ENCODE measurements at regions not wholly inside any gene's neighbourhood (a gene's known extent, or its start where the extent isn't known, plus 50 kb on each side); places are given as distances from the start of the nearest gene placed in this dataset.

- Histone ChIP-seq H3K79me2 (ENCODE audit: insufficient read depth, low read length) (no peaks in the 10 kb centered on the region), H3K27me3 (ENCODE audit: low read length) (no peaks in the 10 kb centered on the region), H4K20me1 (ENCODE audit: low read depth, low read length) (no peaks in the 10 kb centered on the region), H3K36me3 (ENCODE audit: low read length) (no peaks in the 10 kb centered on the region), H2AFZ (ENCODE audit: low read depth, low read length, severe bottlenecking) (no peak overlapping the region), H3K4me3 (ENCODE audit: insufficient read depth, low read length, poor library complexity, severe bottlenecking) (no peak overlapping the region), H3K9ac (ENCODE audit: low read length) (no peak overlapping the region), H3F3A (ENCODE audit: insufficient read depth) (no peaks in the 10 kb centered on the region), H3K4me2 (ENCODE audit: low read depth, low read length, poor library complexity, severe bottlenecking) (no peak overlapping the region), H3K9me3 (ENCODE audit: insufficient read depth, low read length) (no peaks in the 10 kb centered on the region), H3K9me2 (replicated peaks; ENCODE audit: insufficient read depth, low read length) (no peaks in the 10 kb centered on the region), H3K27ac (ENCODE audit: low read depth, low read length) (no peak overlapping the region)
- TF ChIP-seq, protein P1, sequence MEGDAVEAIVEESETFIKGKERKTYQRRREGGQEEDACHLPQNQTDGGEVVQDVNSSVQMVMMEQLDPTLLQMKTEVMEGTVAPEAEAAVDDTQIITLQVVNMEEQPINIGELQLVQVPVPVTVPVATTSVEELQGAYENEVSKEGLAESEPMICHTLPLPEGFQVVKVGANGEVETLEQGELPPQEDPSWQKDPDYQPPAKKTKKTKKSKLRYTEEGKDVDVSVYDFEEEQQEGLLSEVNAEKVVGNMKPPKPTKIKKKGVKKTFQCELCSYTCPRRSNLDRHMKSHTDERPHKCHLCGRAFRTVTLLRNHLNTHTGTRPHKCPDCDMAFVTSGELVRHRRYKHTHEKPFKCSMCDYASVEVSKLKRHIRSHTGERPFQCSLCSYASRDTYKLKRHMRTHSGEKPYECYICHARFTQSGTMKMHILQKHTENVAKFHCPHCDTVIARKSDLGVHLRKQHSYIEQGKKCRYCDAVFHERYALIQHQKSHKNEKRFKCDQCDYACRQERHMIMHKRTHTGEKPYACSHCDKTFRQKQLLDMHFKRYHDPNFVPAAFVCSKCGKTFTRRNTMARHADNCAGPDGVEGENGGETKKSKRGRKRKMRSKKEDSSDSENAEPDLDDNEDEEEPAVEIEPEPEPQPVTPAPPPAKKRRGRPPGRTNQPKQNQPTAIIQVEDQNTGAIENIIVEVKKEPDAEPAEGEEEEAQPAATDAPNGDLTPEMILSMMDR (IDR thresholded peaks at IDR 0.05; ENCODE audit: insufficient read depth, low read length, poor library complexity, severe bottlenecking) = no peak
- TF ChIP-seq EZH2phosphoT487 (conservative IDR thresholded peaks at IDR 0.05; ENCODE audit: low read length) = no peak
These were observed 852.8 kb upstream of the CELF2 start for GRCh38 chr10:10164848-10165247.

GRCh38 chr10:10165415-10165814 lies 852.3 kb upstream of the CELF2 start:
- Histone ChIP-seq H3K4me3 (ENCODE audit: insufficient read depth, low read length, poor library complexity, severe bottlenecking) (no peak overlapping the region), H3K9me3 (ENCODE audit: insufficient read depth, low read length) (no peaks in the 10 kb centered on the region), H3K79me2 (ENCODE audit: insufficient read depth, low read length) (no peaks in the 10 kb centered on the region), H3K27me3 (ENCODE audit: low read length) (no peaks in the 10 kb centered on the region), H2AFZ (ENCODE audit: low read depth, low read length, severe bottlenecking) (no peak overlapping the region), H4K20me1 (ENCODE audit: low read depth, low read length) (no peaks in the 10 kb centered on the region), H3K4me2 (ENCODE audit: low read depth, low read length, poor library complexity, severe bottlenecking) (no peak overlapping the region), H3K9ac (ENCODE audit: low read length) (no peak overlapping the region), H3K27ac (ENCODE audit: low read depth, low read length) (no peak overlapping the region), H3K36me3 (ENCODE audit: low read length) (no peaks in the 10 kb centered on the region), H3F3A (ENCODE audit: insufficient read depth) (no peaks in the 10 kb centered on the region), H3K9me2 (replicated peaks; ENCODE audit: insufficient read depth, low read length) (no peaks in the 10 kb centered on the region)
- TF ChIP-seq EZH2phosphoT487 (conservative IDR thresholded peaks at IDR 0.05; ENCODE audit: low read length) = no peak
- TF ChIP-seq, protein P1 (IDR thresholded peaks at IDR 0.05; ENCODE audit: insufficient read depth, low read length, poor library complexity, severe bottlenecking) = no peak

DNA sequence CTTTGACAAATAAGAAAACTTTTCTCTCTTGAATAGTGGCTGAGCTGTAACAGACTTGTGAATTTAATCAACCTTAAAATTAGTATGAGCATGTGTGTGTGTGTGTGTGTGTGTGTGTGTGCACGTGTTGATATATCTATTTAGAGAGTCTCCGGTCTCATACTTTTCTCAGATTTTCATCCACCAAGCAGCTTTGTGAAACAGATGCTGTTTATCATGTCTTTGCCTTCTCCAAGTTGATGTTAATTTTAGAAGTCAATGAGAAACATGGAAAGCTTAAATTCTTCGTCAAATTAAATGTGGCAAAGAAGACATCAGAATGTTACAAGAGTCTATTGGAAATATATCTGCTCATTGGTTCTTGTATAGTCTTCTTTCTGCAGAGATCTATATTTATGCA lies 839.2 kb upstream of the CELF2 start:
- no peaks in the 10 kb centered on the region for H3F3A ChIP-seq (ENCODE audit: insufficient read depth)
- H2AFZ ChIP-seq (ENCODE audit: low read depth, low read length, severe bottlenecking) = no peak overlapping the region
- no peak overlapping the region for H3K27ac ChIP-seq (ENCODE audit: low read depth, low read length)
- H3K9me3 ChIP-seq (ENCODE audit: insufficient read depth, low read length) = no peaks in the 10 kb centered on the region
- TF ChIP-seq, protein P1 (IDR thresholded peaks at IDR 0.05; ENCODE audit: insufficient read depth, low read length, poor library complexity, severe bottlenecking) = no peak
- TF ChIP-seq EZH2phosphoT487 (conservative IDR thresholded peaks at IDR 0.05; ENCODE audit: low read length) = no peak
- H3K36me3 ChIP-seq (ENCODE audit: low read length) = no peaks in the 10 kb centered on the region
- no peaks in the 10 kb centered on the region for H3K9me2 ChIP-seq (replicated peaks; ENCODE audit: insufficient read depth, low read length)
- H3K79me2 ChIP-seq (ENCODE audit: insufficient read depth, low read length) = no peaks in the 10 kb centered on the region
- no peak overlapping the region for H3K4me2 ChIP-seq (ENCODE audit: low read depth, low read length, poor library complexity, severe bottlenecking)
- no peaks in the 10 kb centered on the region for H3K27me3 ChIP-seq (ENCODE audit: low read length)
- no peak overlapping the region for H3K9ac ChIP-seq (ENCODE audit: low read length)
- H4K20me1 ChIP-seq (ENCODE audit: low read depth, low read length) = no peaks in the 10 kb centered on the region
- H3K4me3 ChIP-seq (ENCODE audit: insufficient read depth, low read length, poor library complexity, severe bottlenecking) = no peak overlapping the region
